ENCODE measurements at regions not wholly inside any gene's neighbourhood (a gene's known extent, or its start where the extent isn't known, plus 50 kb on each side); places are given as distances from the start of the nearest gene placed in this dataset.
"Not testable (repeated sequence)": the region's sequence is repeated elsewhere in the genome, so short reads cannot be mapped to it uniquely, and the experiment has no call there.

- Histone ChIP-seq H3K4me1 (ENCODE audit: control insufficient read depth in 2 of 3, insufficient read depth in 2 of 3, low read depth in 1 of 3, low read length in 3 of 3) (no peaks in the 10 kb centered on the region), H3K4me3 (ENCODE audit: low read length in 3 of 3) (no peak overlapping the region), H3K27ac (ENCODE audit: low read depth in 2 of 2, low read length in 2 of 2) (no peak overlapping the region), H3K9ac (ENCODE audit: low read length in 3 of 3) (no peak overlapping the region), H3K9me3 (ENCODE audit: control insufficient read depth in 2 of 3, insufficient read depth in 1 of 3, low read length in 3 of 3) (no peaks in the 10 kb centered on the region), H3K27me3 (ENCODE audit: control insufficient read depth, insufficient read depth, low read length) (no peaks in the 10 kb centered on the region), H3K36me3 (ENCODE audit: control insufficient read depth in 2 of 3, insufficient read depth in 3 of 3, low read length in 3 of 3) (no peaks in the 10 kb centered on the region)
- intact Hi-C loops (cut with DNase I) = no loop called here
- DNase-seq (no peak), FAIRE-seq (no peak)
- TF ChIP-seq CTCF (IDR thresholded peaks at IDR 0.05; ENCODE audit: borderline replicate concordance, extremely low read depth, insufficient read depth) = no peak
Measured at GRCh38 chr22:16658068-16658467, 65.5 kb upstream of the CCT8L2 start.

DNA sequence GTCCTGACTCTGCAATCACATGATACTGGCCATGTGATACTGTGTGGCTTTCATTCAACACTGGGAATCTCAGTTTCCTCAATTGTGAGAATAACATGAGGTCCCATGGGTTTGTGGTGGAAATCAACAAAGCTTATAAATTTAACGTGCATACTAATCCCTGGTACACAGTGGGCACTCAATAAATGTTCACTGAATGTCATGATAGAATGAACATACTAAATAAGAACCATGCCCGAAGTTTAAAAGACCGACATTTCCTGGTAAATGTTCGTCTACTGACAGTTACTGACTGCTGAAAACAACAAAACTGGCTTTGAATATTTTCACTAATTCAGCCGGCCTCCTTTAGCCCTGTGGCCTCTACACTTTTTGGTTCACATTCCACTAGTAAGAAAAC, 62.3 kb upstream of the CCT8L2 start:
- DNase-seq (no peak), FAIRE-seq (no peak)
- Histone ChIP-seq H3K4me1 (ENCODE audit: control insufficient read depth in 2 of 3, insufficient read depth in 2 of 3, low read depth in 1 of 3, low read length in 3 of 3) (no peaks in the 10 kb centered on the region), H3K36me3 (ENCODE audit: control insufficient read depth in 2 of 3, insufficient read depth in 3 of 3, low read length in 3 of 3) (peaks cover 0 to 3% (median 0%) of the 10 kb centered on the region in 3 donors), H3K27me3 (ENCODE audit: control insufficient read depth, insufficient read depth, low read length) (no peaks in the 10 kb centered on the region), H3K4me3 (ENCODE audit: low read length in 3 of 3) (no peak overlapping the region), H3K9me3 (ENCODE audit: control insufficient read depth in 2 of 3, insufficient read depth in 1 of 3, low read length in 3 of 3) (peaks cover 0 to 11% (median 3%) of the 10 kb centered on the region in 3 donors), H3K9ac (ENCODE audit: low read length in 3 of 3) (no peak overlapping the region), H3K27ac (ENCODE audit: low read depth in 2 of 2, low read length in 2 of 2) (no peak overlapping the region)
- intact Hi-C loops (cut with DNase I) = no loop called here
- no peak for TF ChIP-seq CTCF (IDR thresholded peaks at IDR 0.05; ENCODE audit: borderline replicate concordance, extremely low read depth, insufficient read depth)

GRCh38 chr22:16654336-16654735, 61.7 kb upstream of the CCT8L2 start:
- peaks cover 0 to 11% (median 3%) of the 10 kb centered on the region in 3 donors for H3K9me3 ChIP-seq (ENCODE audit: control insufficient read depth in 2 of 3, insufficient read depth in 1 of 3, low read length in 3 of 3)
- H3K27me3 ChIP-seq (ENCODE audit: control insufficient read depth, insufficient read depth, low read length); DNase-seq; H3K9ac ChIP-seq (ENCODE audit: low read length in 3 of 3); intact Hi-C loops (cut with DNase I); H3K4me1 ChIP-seq (ENCODE audit: control insufficient read depth in 2 of 3, insufficient read depth in 2 of 3, low read depth in 1 of 3, low read length in 3 of 3); FAIRE-seq; H3K27ac ChIP-seq (ENCODE audit: low read depth in 2 of 2, low read length in 2 of 2); H3K36me3 ChIP-seq (ENCODE audit: control insufficient read depth in 2 of 3, insufficient read depth in 3 of 3, low read length in 3 of 3); H3K4me3 ChIP-seq (ENCODE audit: low read length in 3 of 3): not testable (repeated sequence)

- H3K9ac ChIP-seq (ENCODE audit: low read length in 3 of 3); H3K36me3 ChIP-seq (ENCODE audit: control insufficient read depth in 2 of 3, insufficient read depth in 3 of 3, low read length in 3 of 3); H3K4me3 ChIP-seq (ENCODE audit: low read length in 3 of 3); DNase-seq; H3K27ac ChIP-seq (ENCODE audit: low read depth in 2 of 2, low read length in 2 of 2); H3K27me3 ChIP-seq (ENCODE audit: control insufficient read depth, insufficient read depth, low read length); intact Hi-C loops (cut with DNase I); H3K4me1 ChIP-seq (ENCODE audit: control insufficient read depth in 2 of 3, insufficient read depth in 2 of 3, low read depth in 1 of 3, low read length in 3 of 3); FAIRE-seq: not testable (repeated sequence)
- H3K9me3 ChIP-seq (ENCODE audit: control insufficient read depth in 2 of 3, insufficient read depth in 1 of 3, low read length in 3 of 3) = peaks cover 0 to 11% (median 3%) of the 10 kb centered on the region in 3 donors
Measured at GRCh38 chr22:16653222-16653621, 60.6 kb upstream of the CCT8L2 start.

DNA sequence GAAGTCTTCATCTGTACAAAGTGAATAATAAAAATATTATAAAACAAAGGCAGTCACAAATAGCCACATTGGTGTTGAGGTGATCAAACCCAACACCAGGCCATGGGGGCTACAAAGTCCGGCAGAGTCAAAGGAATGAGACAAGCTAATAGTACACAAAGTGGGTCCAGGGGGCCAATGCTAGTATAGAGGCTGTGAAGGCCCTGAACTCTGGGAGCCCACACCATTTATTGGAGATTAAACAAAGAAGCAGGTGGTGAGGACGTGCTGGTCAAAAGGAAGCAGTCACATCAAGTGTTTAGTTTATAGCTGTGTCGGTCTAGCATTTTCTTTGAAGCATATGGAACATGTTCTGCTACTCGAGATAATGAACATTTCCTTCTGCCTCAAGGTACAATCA, 58.6 kb upstream of the CCT8L2 start:
- Histone ChIP-seq H3K4me1 (ENCODE audit: control insufficient read depth in 2 of 3, insufficient read depth in 2 of 3, low read depth in 1 of 3, low read length in 3 of 3) (no peaks in the 10 kb centered on the region), H3K9ac (ENCODE audit: low read length in 3 of 3) (no peak overlapping the region), H3K36me3 (ENCODE audit: control insufficient read depth in 2 of 3, insufficient read depth in 3 of 3, low read length in 3 of 3) (peaks cover 0 to 3% (median 0%) of the 10 kb centered on the region in 3 donors), H3K9me3 (ENCODE audit: control insufficient read depth in 2 of 3, insufficient read depth in 1 of 3, low read length in 3 of 3) (peaks cover 0 to 11% (median 3%) of the 10 kb centered on the region in 3 donors), H3K27ac (ENCODE audit: low read depth in 2 of 2, low read length in 2 of 2) (no peak overlapping the region), H3K4me3 (ENCODE audit: low read length in 3 of 3) (no peak overlapping the region), H3K27me3 (ENCODE audit: control insufficient read depth, insufficient read depth, low read length) (no peaks in the 10 kb centered on the region)
- DNase-seq = no peak
- no peak for FAIRE-seq
- intact Hi-C loops (cut with DNase I) = no loop called here
- TF ChIP-seq CTCF (IDR thresholded peaks at IDR 0.05; ENCODE audit: borderline replicate concordance, extremely low read depth, insufficient read depth) = no peak

Data from kidney (tissue), 13 donors.